Testis (tissue), 2 donors: ENCODE measurements at regions not wholly inside any gene's neighbourhood (a gene's known extent, or its start where the extent isn't known, plus 50 kb on each side); places are given as distances from the start of the nearest gene placed in this dataset.
"Not testable (repeated sequence)": the region's sequence is repeated elsewhere in the genome, so short reads cannot be mapped to it uniquely, and the experiment has no call there.

Source experiments
- POLR2A ChIP-seq: fragments of 450-650 bp; IDR thresholded peaks from one replicate; pipeline ENCODE4 v1.6.1; 2017; ENCODE audit warnings: antibody characterized with exemption, mild to moderate bottlenecking, moderate library complexity
- TF ChIP-seq, protein P1 (sequence below), 3 experiments: fragments of 450-650 bp in 2 of 3; fragments of 200-600 bp in 1 of 3; sonication (generic) in 1 of 3; IDR thresholded peaks; one replicate each; pipeline ENCODE4 v1.5.1; 2016 to 2019; ENCODE audit warnings: antibody characterized with exemption in 3 of 3, mild to moderate bottlenecking in 2 of 3, moderate library complexity in 1 of 3

DNA sequence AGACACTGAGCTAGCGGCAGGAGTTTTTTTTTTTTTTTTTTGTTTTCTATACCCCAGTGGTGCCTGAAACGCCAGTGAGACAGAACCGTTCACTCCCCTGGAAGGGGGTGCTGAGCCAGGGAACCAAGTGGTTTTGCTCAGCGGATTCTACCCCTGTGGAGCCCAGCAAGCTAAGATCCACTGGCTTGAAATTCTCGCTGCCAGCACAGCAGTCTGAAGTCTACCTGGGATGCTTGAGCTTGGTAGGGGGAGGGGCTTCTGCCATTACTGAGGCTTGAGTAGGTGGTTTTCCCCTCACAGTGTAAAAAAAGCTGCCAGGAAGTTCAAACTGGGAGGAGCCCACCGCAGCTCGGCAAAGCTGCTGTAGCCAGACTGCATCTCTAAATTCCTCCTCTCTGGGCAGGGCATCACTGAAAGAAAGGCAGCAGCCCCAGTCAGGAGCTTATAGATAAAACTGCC is 173.0 kb downstream of the DMAC1 start:
- TF ChIP-seq, protein P1, sequence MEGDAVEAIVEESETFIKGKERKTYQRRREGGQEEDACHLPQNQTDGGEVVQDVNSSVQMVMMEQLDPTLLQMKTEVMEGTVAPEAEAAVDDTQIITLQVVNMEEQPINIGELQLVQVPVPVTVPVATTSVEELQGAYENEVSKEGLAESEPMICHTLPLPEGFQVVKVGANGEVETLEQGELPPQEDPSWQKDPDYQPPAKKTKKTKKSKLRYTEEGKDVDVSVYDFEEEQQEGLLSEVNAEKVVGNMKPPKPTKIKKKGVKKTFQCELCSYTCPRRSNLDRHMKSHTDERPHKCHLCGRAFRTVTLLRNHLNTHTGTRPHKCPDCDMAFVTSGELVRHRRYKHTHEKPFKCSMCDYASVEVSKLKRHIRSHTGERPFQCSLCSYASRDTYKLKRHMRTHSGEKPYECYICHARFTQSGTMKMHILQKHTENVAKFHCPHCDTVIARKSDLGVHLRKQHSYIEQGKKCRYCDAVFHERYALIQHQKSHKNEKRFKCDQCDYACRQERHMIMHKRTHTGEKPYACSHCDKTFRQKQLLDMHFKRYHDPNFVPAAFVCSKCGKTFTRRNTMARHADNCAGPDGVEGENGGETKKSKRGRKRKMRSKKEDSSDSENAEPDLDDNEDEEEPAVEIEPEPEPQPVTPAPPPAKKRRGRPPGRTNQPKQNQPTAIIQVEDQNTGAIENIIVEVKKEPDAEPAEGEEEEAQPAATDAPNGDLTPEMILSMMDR (IDR thresholded peaks at IDR 0.05), result not testable (repeated sequence)
- TF ChIP-seq POLR2A, result not testable (repeated sequence)
